ENCODE measurements at regions not wholly inside any gene's neighbourhood (a gene's known extent, or its start where the extent isn't known, plus 50 kb on each side); places are given as distances from the start of the nearest gene placed in this dataset.

DNA sequence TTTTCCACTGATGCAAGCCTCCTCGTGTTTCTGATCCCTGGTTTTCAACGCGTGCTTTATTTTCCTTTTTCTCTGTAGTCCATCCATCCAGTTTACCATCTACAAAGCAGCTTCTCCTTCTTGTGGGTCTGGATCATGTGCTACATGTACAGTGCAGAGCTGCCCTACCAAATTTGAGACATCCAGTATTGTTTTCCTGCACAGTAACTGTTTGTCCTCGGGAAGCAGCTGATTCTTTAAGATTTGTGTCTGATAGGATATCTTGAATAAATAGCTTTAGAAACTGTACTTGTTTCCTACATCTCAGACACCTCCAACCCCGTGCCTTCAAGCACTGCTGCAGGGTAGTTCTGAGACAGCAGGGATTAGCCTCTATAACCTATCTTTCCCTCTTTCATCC lies 368.1 kb upstream of the FAR2 start:
- TF ChIP-seq, protein P1, sequence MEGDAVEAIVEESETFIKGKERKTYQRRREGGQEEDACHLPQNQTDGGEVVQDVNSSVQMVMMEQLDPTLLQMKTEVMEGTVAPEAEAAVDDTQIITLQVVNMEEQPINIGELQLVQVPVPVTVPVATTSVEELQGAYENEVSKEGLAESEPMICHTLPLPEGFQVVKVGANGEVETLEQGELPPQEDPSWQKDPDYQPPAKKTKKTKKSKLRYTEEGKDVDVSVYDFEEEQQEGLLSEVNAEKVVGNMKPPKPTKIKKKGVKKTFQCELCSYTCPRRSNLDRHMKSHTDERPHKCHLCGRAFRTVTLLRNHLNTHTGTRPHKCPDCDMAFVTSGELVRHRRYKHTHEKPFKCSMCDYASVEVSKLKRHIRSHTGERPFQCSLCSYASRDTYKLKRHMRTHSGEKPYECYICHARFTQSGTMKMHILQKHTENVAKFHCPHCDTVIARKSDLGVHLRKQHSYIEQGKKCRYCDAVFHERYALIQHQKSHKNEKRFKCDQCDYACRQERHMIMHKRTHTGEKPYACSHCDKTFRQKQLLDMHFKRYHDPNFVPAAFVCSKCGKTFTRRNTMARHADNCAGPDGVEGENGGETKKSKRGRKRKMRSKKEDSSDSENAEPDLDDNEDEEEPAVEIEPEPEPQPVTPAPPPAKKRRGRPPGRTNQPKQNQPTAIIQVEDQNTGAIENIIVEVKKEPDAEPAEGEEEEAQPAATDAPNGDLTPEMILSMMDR (IDR thresholded peaks at IDR 0.05): no peak
- no peak for TF ChIP-seq POLR2A (IDR thresholded peaks at IDR 0.05)
- TF ChIP-seq POLR2AphosphoS5 (IDR thresholded peaks at IDR 0.05): no peak
